ENCODE measurements at regions not wholly inside any gene's neighbourhood (a gene's known extent, or its start where the extent isn't known, plus 50 kb on each side); places are given as distances from the start of the nearest gene placed in this dataset.
"Not testable (repeated sequence)": the region's sequence is repeated elsewhere in the genome, so short reads cannot be mapped to it uniquely, and the experiment has no call there.

DNA sequence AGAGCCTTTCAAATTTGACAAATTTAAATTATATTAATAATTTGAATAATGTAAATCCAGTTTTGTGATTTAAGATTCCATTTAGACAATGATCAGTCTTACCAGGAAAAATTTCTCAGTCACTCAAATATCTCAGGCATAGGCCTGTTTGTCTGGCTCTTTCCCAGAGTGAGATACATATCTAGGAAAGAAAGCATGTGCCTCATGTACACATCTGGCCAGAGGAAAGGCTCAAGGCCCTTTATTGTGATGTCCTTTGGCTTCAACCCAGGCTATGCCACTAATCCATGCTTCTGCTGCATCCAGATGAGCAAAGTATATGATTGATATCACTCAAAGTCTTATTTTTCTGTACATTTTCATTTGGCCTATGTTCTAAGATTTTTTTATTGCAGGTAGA lies 473.3 kb upstream of the ADGRL3 start:
- no peak overlapping the region for H3K9ac ChIP-seq (ENCODE audit: low read depth, low read length, poor library complexity, severe bottlenecking)
- TF ChIP-seq EZH2phosphoT487 (IDR thresholded peaks at IDR 0.05; ENCODE audit: borderline replicate concordance): no peak
- no peak for TF ChIP-seq CTCF (conservative IDR thresholded peaks at IDR 0.05; ENCODE audit: low read length)
- no peak overlapping the region for H2AFZ ChIP-seq (ENCODE audit: low read length)
- H3K79me2 ChIP-seq (ENCODE audit: insufficient read depth, low read length): no peaks in the 10 kb centered on the region
- no peak overlapping the region for H3K4me2 ChIP-seq (ENCODE audit: low read depth, low read length, poor library complexity, severe bottlenecking)
- H4K20me1 ChIP-seq (ENCODE audit: insufficient read depth, low read length, poor library complexity, severe bottlenecking): no peaks in the 10 kb centered on the region
- no peaks in the 10 kb centered on the region for H3K27me3 ChIP-seq (ENCODE audit: insufficient read depth, low read length, poor library complexity, severe bottlenecking)
- H3K9me3 ChIP-seq (ENCODE audit: insufficient read depth, low read depth, low read length): no peaks in the 10 kb centered on the region
- no peaks in the 10 kb centered on the region for H3K9me2 ChIP-seq (replicated peaks; ENCODE audit: low read depth, low read length)
- H3K36me3 ChIP-seq (ENCODE audit: insufficient read depth, low read length): no peaks in the 10 kb centered on the region
- no peak overlapping the region for H3K4me3 ChIP-seq (ENCODE audit: low read length, poor library complexity, severe bottlenecking)
- H3K4me1 ChIP-seq (ENCODE audit: insufficient read depth, low read length, poor library complexity, severe bottlenecking): no peaks in the 10 kb centered on the region
- H3F3A ChIP-seq (ENCODE audit: low read depth): no peaks in the 10 kb centered on the region

GRCh38 chr4:60729194-60729593 lies 470.9 kb upstream of the ADGRL3 start:
- no peaks in the 10 kb centered on the region for H4K20me1 ChIP-seq (ENCODE audit: insufficient read depth, low read length, poor library complexity, severe bottlenecking)

DNA sequence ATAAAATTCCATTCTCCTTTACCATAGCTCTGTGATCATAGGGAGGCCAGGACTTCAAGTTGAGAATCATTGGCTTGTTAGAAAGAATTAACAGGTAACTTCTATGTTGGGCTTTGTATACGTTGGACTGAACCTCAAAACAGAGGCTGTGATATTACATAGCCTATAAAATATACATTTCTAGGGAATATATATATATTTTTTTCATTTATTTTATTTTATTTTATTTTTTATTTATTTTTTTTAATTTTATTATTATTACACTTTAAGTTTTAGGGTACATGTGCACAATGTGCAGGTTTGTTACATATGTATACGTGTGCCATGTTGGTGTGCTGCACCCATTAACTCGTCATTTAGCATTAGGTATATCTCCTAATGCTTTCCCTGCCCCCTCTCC lies 470.4 kb upstream of the ADGRL3 start:
- not testable (repeated sequence) for H3K4me2 ChIP-seq (ENCODE audit: low read depth, low read length, poor library complexity, severe bottlenecking); H3K9ac ChIP-seq (ENCODE audit: low read depth, low read length, poor library complexity, severe bottlenecking); H3K9me3 ChIP-seq (ENCODE audit: insufficient read depth, low read depth, low read length); H3K36me3 ChIP-seq (ENCODE audit: insufficient read depth, low read length); H3F3A ChIP-seq (ENCODE audit: low read depth); H3K79me2 ChIP-seq (ENCODE audit: insufficient read depth, low read length); H3K9me2 ChIP-seq (replicated peaks; ENCODE audit: low read depth, low read length); H2AFZ ChIP-seq (ENCODE audit: low read length); H3K27me3 ChIP-seq (ENCODE audit: insufficient read depth, low read length, poor library complexity, severe bottlenecking); H3K4me3 ChIP-seq (ENCODE audit: low read length, poor library complexity, severe bottlenecking); H4K20me1 ChIP-seq (ENCODE audit: insufficient read depth, low read length, poor library complexity, severe bottlenecking); H3K4me1 ChIP-seq (ENCODE audit: insufficient read depth, low read length, poor library complexity, severe bottlenecking)

More at GRCh38 chr4:60729194-60729593, 470.9 kb upstream of the ADGRL3 start:
- no peaks in the 10 kb centered on the region for H3K4me1 ChIP-seq (ENCODE audit: insufficient read depth, low read length, poor library complexity, severe bottlenecking)
- H3K9me2 ChIP-seq (replicated peaks; ENCODE audit: low read depth, low read length): no peaks in the 10 kb centered on the region
- H2AFZ ChIP-seq (ENCODE audit: low read length): no peak overlapping the region
- no peak overlapping the region for H3K4me2 ChIP-seq (ENCODE audit: low read depth, low read length, poor library complexity, severe bottlenecking)
- TF ChIP-seq CTCF (conservative IDR thresholded peaks at IDR 0.05; ENCODE audit: low read length) (no peak), EZH2phosphoT487 (IDR thresholded peaks at IDR 0.05; ENCODE audit: borderline replicate concordance) (no peak)
- H3F3A ChIP-seq (ENCODE audit: low read depth): no peaks in the 10 kb centered on the region
- no peaks in the 10 kb centered on the region for H3K9me3 ChIP-seq (ENCODE audit: insufficient read depth, low read depth, low read length)
- H3K79me2 ChIP-seq (ENCODE audit: insufficient read depth, low read length): no peaks in the 10 kb centered on the region
- no peaks in the 10 kb centered on the region for H3K27me3 ChIP-seq (ENCODE audit: insufficient read depth, low read length, poor library complexity, severe bottlenecking)
- no peak overlapping the region for H3K4me3 ChIP-seq (ENCODE audit: low read length, poor library complexity, severe bottlenecking)
- no peaks in the 10 kb centered on the region for H3K36me3 ChIP-seq (ENCODE audit: insufficient read depth, low read length)
- H3K9ac ChIP-seq (ENCODE audit: low read depth, low read length, poor library complexity, severe bottlenecking): no peak overlapping the region

- no peaks in the 10 kb centered on the region for H3K9me2 ChIP-seq (replicated peaks; ENCODE audit: low read depth, low read length)
- H3K4me3 ChIP-seq (ENCODE audit: low read length, poor library complexity, severe bottlenecking): no peak overlapping the region
- H3K79me2 ChIP-seq (ENCODE audit: insufficient read depth, low read length): no peaks in the 10 kb centered on the region
- no peaks in the 10 kb centered on the region for H4K20me1 ChIP-seq (ENCODE audit: insufficient read depth, low read length, poor library complexity, severe bottlenecking)
- H3K4me2 ChIP-seq (ENCODE audit: low read depth, low read length, poor library complexity, severe bottlenecking): no peak overlapping the region
- no peaks in the 10 kb centered on the region for H3K27me3 ChIP-seq (ENCODE audit: insufficient read depth, low read length, poor library complexity, severe bottlenecking)
- H3K36me3 ChIP-seq (ENCODE audit: insufficient read depth, low read length): no peaks in the 10 kb centered on the region
- H3K9ac ChIP-seq (ENCODE audit: low read depth, low read length, poor library complexity, severe bottlenecking): no peak overlapping the region
- H3F3A ChIP-seq (ENCODE audit: low read depth): no peaks in the 10 kb centered on the region
- no peaks in the 10 kb centered on the region for H3K9me3 ChIP-seq (ENCODE audit: insufficient read depth, low read depth, low read length)
- no peaks in the 10 kb centered on the region for H3K4me1 ChIP-seq (ENCODE audit: insufficient read depth, low read length, poor library complexity, severe bottlenecking)
- no peak overlapping the region for H2AFZ ChIP-seq (ENCODE audit: low read length)
- TF ChIP-seq EZH2phosphoT487 (IDR thresholded peaks at IDR 0.05; ENCODE audit: borderline replicate concordance): no peak
- no peak for TF ChIP-seq CTCF (conservative IDR thresholded peaks at IDR 0.05; ENCODE audit: low read length)
These were observed 462.3 kb upstream of the ADGRL3 start for GRCh38 chr4:60737858-60738257.
